MV-4-11 (cell line): ENCODE measurements at regions not wholly inside any gene's neighbourhood (a gene's known extent, or its start where the extent isn't known, plus 50 kb on each side); places are given as distances from the start of the nearest gene placed in this dataset.
"Not testable (repeated sequence)": the region's sequence is repeated elsewhere in the genome, so short reads cannot be mapped to it uniquely, and the experiment has no call there.

Experiments
- DNase-seq: peaks from one replicate; lab custom pipeline; 2025; lab: John Stamatoyannopoulos, UW

- DNase-seq = no peak
Measured at GRCh38 chr13:50156561-50157127, 141.4 kb downstream of the KCNRG start.

GRCh38 chr13:50158385-50159165 lies 143.3 kb downstream of the KCNRG start:
- no peak for DNase-seq

- no peak for DNase-seq
Measured at GRCh38 chr13:50159607-50160006, 144.4 kb downstream of the KCNRG start.

- no peak for DNase-seq
Measured at GRCh38 chr13:50161052-50161451, 145.8 kb downstream of the KCNRG start.

- DNase-seq = no peak
Measured at GRCh38 chr13:50162001-50162400, 146.8 kb downstream of the KCNRG start.

- no peak for DNase-seq
Measured at GRCh38 chr13:50162567-50162966, 147.3 kb downstream of the KCNRG start.

GRCh38 chr13:50167224-50167947 lies 152.1 kb downstream of the KCNRG start:
- no peak for DNase-seq

- no peak for DNase-seq
Measured at GRCh38 chr13:50167967-50168366, 152.7 kb downstream of the KCNRG start.

GRCh38 chr13:50168786-50169185 lies 153.5 kb downstream of the KCNRG start:
- no peak for DNase-seq

- no peak for DNase-seq
Measured at GRCh38 chr13:50170447-50171037, 155.3 kb downstream of the KCNRG start.

GRCh38 chr13:50171590-50172282 lies 156.5 kb downstream of the KCNRG start:
- no peak for DNase-seq

GRCh38 chr13:50173045-50173444 lies 157.8 kb downstream of the KCNRG start:
- DNase-seq = not testable (repeated sequence)

- no peak for DNase-seq
Measured at GRCh38 chr13:50174630-50175029, 159.4 kb downstream of the KCNRG start.

GRCh38 chr13:50179977-50180376 lies 164.7 kb downstream of the KCNRG start:
- peak; percentile 45 for DNase-seq

- not testable (repeated sequence) for DNase-seq
Measured at GRCh38 chr13:50185769-50186763, 170.8 kb downstream of the KCNRG start.

- DNase-seq = no peak
Measured at GRCh38 chr13:50187352-50188029, 172.2 kb downstream of the KCNRG start.

- no peak for DNase-seq
Measured at GRCh38 chr13:50188696-50189095, 173.5 kb downstream of the KCNRG start.

- DNase-seq = no peak
Measured at GRCh38 chr13:50189450-50189849, 174.2 kb downstream of the KCNRG start.

- DNase-seq = no peak
Measured at GRCh38 chr13:50191004-50191403, 175.8 kb downstream of the KCNRG start.

- DNase-seq = no peak
Measured at GRCh38 chr13:50192272-50192813, 177.1 kb downstream of the KCNRG start.
